SK-N-SH treated with all-trans-retinoic acid at 6 μM for 48 hours (cell line): ENCODE measurements at regions not wholly inside any gene's neighbourhood (a gene's known extent, or its start where the extent isn't known, plus 50 kb on each side); places are given as distances from the start of the nearest gene placed in this dataset.

Source experiments
- BACH2 ChIP-seq: fragments of 250-450 bp; sonication (Bioruptor Pico); IDR thresholded peaks from 2 replicates; pipeline ENCODE4 v1.9.0; 2021; ENCODE audit warnings: mild to moderate bottlenecking, borderline replicate concordance
- CREB5 ChIP-seq: fragments of 250-450 bp; sonication (Bioruptor Pico); IDR thresholded peaks from 2 replicates; pipeline ENCODE4 v1.5.1; 2020; ENCODE audit warnings: low read depth, mild to moderate bottlenecking, moderate library complexity
- CSDC2 ChIP-seq: fragments of 250-450 bp; sonication (Bioruptor Pico); IDR thresholded peaks from 2 replicates; pipeline ENCODE4 v1.5.0; 2020; ENCODE audit warnings: mild to moderate bottlenecking, moderate library complexity
- CSRNP3 ChIP-seq: fragments of 250-450 bp; sonication (Bioruptor Pico); IDR thresholded peaks from 2 replicates; pipeline ENCODE4 v1.5.1; 2021; ENCODE audit warnings: mild to moderate bottlenecking, moderate library complexity
- ESRRG ChIP-seq: fragments of 250-450 bp; sonication (Bioruptor Pico); IDR thresholded peaks from 2 replicates; pipeline ENCODE4 v1.6.1; 2021; ENCODE audit warnings: mild to moderate bottlenecking
- ISL1 ChIP-seq: fragments of 250-450 bp; sonication (Bioruptor Pico); IDR thresholded peaks from 2 replicates; pipeline ENCODE4 v2.1.2; 2022; ENCODE audit warnings: mild to moderate bottlenecking, moderate library complexity
- OSR1 ChIP-seq: fragments of 250-450 bp; sonication (Bioruptor Pico); IDR thresholded peaks from 2 replicates; pipeline ENCODE4 v1.8.0; 2022; ENCODE audit warnings: moderate library complexity, mild to moderate bottlenecking, inconsistent platforms
- PATZ1 ChIP-seq: fragments of 250-450 bp; sonication (Bioruptor Pico); IDR thresholded peaks from 2 replicates; pipeline ENCODE4 v1.8.0; 2020; ENCODE audit warnings: mild to moderate bottlenecking, moderate library complexity, borderline replicate concordance
- PPARA ChIP-seq: fragments of 250-450 bp; sonication (Bioruptor Pico); IDR thresholded peaks from 2 replicates; pipeline ENCODE4 v1.5.0; 2020; ENCODE audit warnings: mild to moderate bottlenecking, borderline replicate concordance
- RARB ChIP-seq: fragments of 250-450 bp; sonication (Bioruptor Pico); IDR thresholded peaks from 2 replicates; pipeline ENCODE4 v1.8.0; 2021; ENCODE audit warnings: mild to moderate bottlenecking, moderate library complexity
- TOX ChIP-seq: fragments of 250-450 bp; sonication (Bioruptor Pico); IDR thresholded peaks from 2 replicates; pipeline ENCODE4 v1.8.0; 2021; ENCODE audit warnings: mild to moderate bottlenecking, moderate library complexity, borderline replicate concordance
- TSHZ2 ChIP-seq: fragments of 250-450 bp; sonication (Bioruptor Pico); IDR thresholded peaks from 2 replicates; pipeline ENCODE4 v1.5.0; 2020; ENCODE audit warnings: mild to moderate bottlenecking, moderate library complexity
- ZC3H10 ChIP-seq: fragments of 250-450 bp; sonication (Bioruptor Pico); IDR thresholded peaks from 2 replicates; pipeline ENCODE4 v1.5.1; 2021; ENCODE audit warnings: mild to moderate bottlenecking, moderate library complexity
- ZFP30 ChIP-seq: fragments of 450-650 bp; formaldehyde crosslinking; IDR thresholded peaks from 2 replicates; pipeline ENCODE4 v1.5.0; 2022; ENCODE audit warnings: mild to moderate bottlenecking, moderate library complexity

GRCh38 chr2:12107321-12107720 lies 360.9 kb downstream of the LPIN1 start:
- TF ChIP-seq CSRNP3 (CRISPR knock-in tag), result no peak
- no peak for TF ChIP-seq ESRRG (CRISPR knock-in tag)
- no peak for TF ChIP-seq RARB
- no peak for TF ChIP-seq PPARA (CRISPR knock-in tag)
- TF ChIP-seq OSR1 (CRISPR knock-in tag), result no peak
- TF ChIP-seq CREB5 (CRISPR knock-in tag), result no peak
- no peak for TF ChIP-seq ISL1 (CRISPR knock-in tag)
- no peak for TF ChIP-seq BACH2
- no peak for TF ChIP-seq PATZ1 (CRISPR knock-in tag)
- TF ChIP-seq ZC3H10 (CRISPR knock-in tag), result no peak
- TF ChIP-seq CSDC2 (CRISPR knock-in tag), result no peak
- no peak for TF ChIP-seq TOX (CRISPR knock-in tag)
- no peak for TF ChIP-seq TSHZ2
- no peak for TF ChIP-seq ZFP30 (CRISPR knock-in tag)
